Epithelial cell of esophagus (primary cell): ENCODE measurements at regions not wholly inside any gene's neighbourhood (a gene's known extent, or its start where the extent isn't known, plus 50 kb on each side); places are given as distances from the start of the nearest gene placed in this dataset.

ENCODE experiments used
- DNase-seq: peaks from one replicate; pipeline ENCODE4 v3.0.0; 2010; ENCODE audit warnings: low read depth
- H3K4me3 ChIP-seq: 2 replicates; pipeline ENCODE4 v1.5.1; 2011; ENCODE audit warnings: mild to moderate bottlenecking, low read length, control low read depth
- CTCF ChIP-seq: IDR thresholded peaks from 2 replicates; pipeline ENCODE4 v1.5.1; 2011; ENCODE audit warnings: low read depth, mild to moderate bottlenecking, low read length, control low read depth, inconsistent platforms; ENCODE audit not compliant: insufficient read depth; ENCODE audit errors: missing control alignments

GRCh38 chr12:94026596-94026995 is 121.8 kb upstream of the PLXNC1 start:
- no peak for DNase-seq
- TF ChIP-seq CTCF: no peak
- no peak overlapping the region for H3K4me3 ChIP-seq

GRCh38 chr12:94027561-94027960 is 120.8 kb upstream of the PLXNC1 start:
- H3K4me3 ChIP-seq: no peak overlapping the region
- TF ChIP-seq CTCF: no peak
- no peak for DNase-seq

GRCh38 chr12:94031763-94032162 is 116.6 kb upstream of the PLXNC1 start:
- DNase-seq: no peak

GRCh38 chr12:94032368-94032767 is 116.0 kb upstream of the PLXNC1 start:
- TF ChIP-seq CTCF: no peak
- no peak for DNase-seq
- no peak overlapping the region for H3K4me3 ChIP-seq

More at GRCh38 chr12:94031763-94032162, 116.6 kb upstream of the PLXNC1 start:
- no peak overlapping the region for H3K4me3 ChIP-seq
- TF ChIP-seq CTCF: no peak

GRCh38 chr12:94033101-94033500 is 115.3 kb upstream of the PLXNC1 start:
- H3K4me3 ChIP-seq: no peak overlapping the region
- DNase-seq: no peak
- no peak for TF ChIP-seq CTCF

- DNase-seq: no peak
- no peak overlapping the region for H3K4me3 ChIP-seq
- no peak for TF ChIP-seq CTCF
Measured at GRCh38 chr12:94033784-94034183, 114.6 kb upstream of the PLXNC1 start.

- TF ChIP-seq CTCF: no peak
- DNase-seq: no peak
- no peak overlapping the region for H3K4me3 ChIP-seq
Measured at GRCh38 chr12:94037444-94037843, 110.9 kb upstream of the PLXNC1 start.
